Activated T-cell treated with anti-CD3 and anti-CD28 coated beads, Interleukin-2, amount 50 U/mL, for 24 hours (primary cell): ENCODE measurements at regions not wholly inside any gene's neighbourhood (a gene's known extent, or its start where the extent isn't known, plus 50 kb on each side); places are given as distances from the start of the nearest gene placed in this dataset.
A peak's percentile ranks its signal among the peaks of the same experiment; 100 is the strongest.
"Not testable (repeated sequence)": the region's sequence is repeated elsewhere in the genome, so short reads cannot be mapped to it uniquely, and the experiment has no call there.

Experiments used
- DNase-seq: peaks from one replicate; pipeline ENCODE4 v3.0.0-alpha.2; 2020
- H3K27ac Mint-ChIP-seq: 2 replicates; pipeline ENCODE4 v1.8.0; 2020; ENCODE audit warnings: mild to moderate bottlenecking, mixed read lengths
- H3K27me3 Mint-ChIP-seq: 2 replicates; pipeline ENCODE4 v1.8.0; 2020; ENCODE audit warnings: mixed read lengths
- H3K36me3 Mint-ChIP-seq: 2 replicates; pipeline ENCODE4 v1.8.0; 2020; ENCODE audit warnings: low read depth, mixed read lengths
- H3K4me1 Mint-ChIP-seq: 2 replicates; pipeline ENCODE4 v1.8.0; 2020; ENCODE audit warnings: low read depth, mixed read lengths
- H3K4me3 Mint-ChIP-seq: 2 replicates; pipeline ENCODE4 v1.8.0; 2020; ENCODE audit warnings: mild to moderate bottlenecking, moderate library complexity, mixed read lengths
- H3K9me3 Mint-ChIP-seq: 2 replicates; pipeline ENCODE4 v1.8.0; 2020; ENCODE audit warnings: mixed read lengths

DNA sequence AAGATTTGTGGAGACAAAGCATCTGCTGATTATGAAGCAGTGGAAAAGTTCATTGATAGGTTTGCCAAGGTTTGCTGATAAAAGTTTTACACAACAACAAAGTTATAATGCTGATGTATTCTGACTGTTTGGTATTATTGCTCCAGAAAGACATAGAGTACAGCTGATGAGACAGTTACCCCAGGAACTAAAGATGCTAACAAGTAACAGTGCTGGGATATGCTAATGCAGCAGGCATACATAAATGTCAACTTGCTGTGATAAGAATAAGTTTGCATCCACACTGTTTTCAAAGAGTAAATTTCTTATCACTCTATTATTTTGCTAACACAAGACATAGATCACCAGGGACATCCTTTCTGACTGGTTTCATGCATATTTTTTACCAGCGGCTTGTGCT is 1221.3 kb upstream of the CELF4 start:
- no peaks in the 10 kb centered on the region for H3K27me3 Mint-ChIP-seq

DNA sequence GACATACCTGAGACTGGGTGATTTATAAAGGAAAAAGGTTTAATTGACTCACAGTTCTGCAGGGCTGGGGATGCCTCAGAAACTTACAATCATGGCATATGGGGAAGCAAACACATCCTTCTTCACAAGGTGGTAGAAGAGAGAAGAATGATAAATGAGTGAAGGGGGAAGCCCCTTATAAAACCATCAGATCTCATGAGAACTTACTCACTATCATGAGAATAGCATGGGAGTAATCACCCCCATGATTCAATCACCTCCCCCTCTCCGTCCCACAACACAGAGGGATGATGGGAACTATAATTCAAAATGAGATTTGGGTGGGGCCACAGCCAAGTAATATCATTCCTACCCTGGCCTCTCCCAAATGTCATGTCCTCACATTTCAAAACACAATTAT is 1206.0 kb upstream of the CELF4 start:
- H3K36me3 Mint-ChIP-seq, H3K4me3 Mint-ChIP-seq, H3K27me3 Mint-ChIP-seq, DNase-seq, H3K27ac Mint-ChIP-seq, H3K4me1 Mint-ChIP-seq, H3K9me3 Mint-ChIP-seq: not testable (repeated sequence)

More for the DNA sequence above, 1221.3 kb upstream of the CELF4 start:
- Mint-ChIP-seq H3K4me1 (no peaks in the 10 kb centered on the region), H3K9me3 (peaks cover 4% of the 10 kb centered on the region), H3K27ac (no peak overlapping the region), H3K36me3 (no peaks in the 10 kb centered on the region), H3K4me3 (no peak overlapping the region)
- no peak for DNase-seq

DNA sequence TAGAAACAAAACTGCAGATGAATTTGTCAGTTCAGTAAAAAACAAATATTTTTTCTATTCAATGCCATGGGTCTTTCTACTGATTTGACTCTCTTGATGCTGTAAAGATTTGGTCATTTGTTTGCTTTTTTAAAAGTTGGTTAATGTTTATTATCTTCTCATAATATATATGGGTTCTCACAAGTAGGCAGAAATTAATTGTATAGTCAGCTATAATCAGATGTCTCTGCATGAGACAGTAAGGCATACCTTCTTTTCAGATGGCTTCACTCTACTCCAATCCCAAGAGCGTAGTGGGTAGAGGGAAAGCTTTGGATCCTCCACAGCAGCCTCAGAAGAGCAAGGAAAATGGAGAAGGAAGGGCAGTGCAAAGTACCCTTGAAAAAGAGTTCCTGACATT is 1202.9 kb upstream of the CELF4 start:
- H3K36me3 Mint-ChIP-seq, result no peaks in the 10 kb centered on the region
- no peak for DNase-seq
- H3K4me3 Mint-ChIP-seq, result no peak overlapping the region
- peaks cover 18% of the 10 kb centered on the region for H3K9me3 Mint-ChIP-seq
- H3K27ac Mint-ChIP-seq, result no peak overlapping the region
- H3K4me1 Mint-ChIP-seq, result no peaks in the 10 kb centered on the region
- H3K27me3 Mint-ChIP-seq, result no peaks in the 10 kb centered on the region

DNA sequence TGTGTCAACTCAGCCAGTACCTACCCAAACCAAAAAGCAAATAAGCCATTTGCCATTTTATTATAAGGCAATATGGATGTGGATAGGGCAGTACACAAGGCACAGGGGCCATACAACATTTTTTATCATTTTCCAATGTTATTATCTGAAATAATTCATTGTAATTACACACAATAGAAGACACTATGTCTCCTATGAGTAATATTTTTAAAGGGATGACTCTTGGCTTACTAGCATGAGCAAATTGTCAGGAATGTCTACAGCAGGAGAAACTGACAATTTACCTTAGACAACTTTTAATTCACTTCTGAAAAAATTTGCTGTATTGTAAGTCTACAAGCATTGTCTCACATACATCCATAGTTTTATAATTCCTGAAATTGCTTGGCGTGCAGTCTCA is 1193.9 kb upstream of the CELF4 start:
- no peaks in the 10 kb centered on the region for H3K4me1 Mint-ChIP-seq
- no peak for DNase-seq
- no peak overlapping the region for H3K4me3 Mint-ChIP-seq
- H3K9me3 Mint-ChIP-seq, result peaks cover 11% of the 10 kb centered on the region
- no peak overlapping the region for H3K27ac Mint-ChIP-seq
- H3K27me3 Mint-ChIP-seq, result no peaks in the 10 kb centered on the region
- H3K36me3 Mint-ChIP-seq, result no peaks in the 10 kb centered on the region

DNA sequence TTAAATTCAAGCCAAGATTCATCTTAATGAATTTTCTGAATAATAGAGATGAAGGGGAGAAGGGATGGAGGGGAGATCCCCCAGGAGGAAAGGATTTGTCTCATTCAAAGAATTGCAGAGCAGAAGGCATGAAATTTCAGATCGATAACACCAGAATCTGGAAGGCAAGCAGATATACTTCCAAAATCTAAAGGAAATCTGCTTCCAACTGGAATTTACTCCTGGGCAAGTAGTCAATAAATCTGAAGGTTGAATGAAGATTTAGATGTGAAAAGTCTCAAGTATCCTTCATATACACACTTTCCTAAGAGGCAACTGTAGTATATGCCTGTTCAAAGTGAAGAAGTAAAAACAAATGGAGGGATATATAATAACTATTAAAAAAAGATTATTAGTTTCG is 1190.8 kb upstream of the CELF4 start:
- H3K27ac Mint-ChIP-seq, result no peak overlapping the region
- H3K4me3 Mint-ChIP-seq, result no peak overlapping the region
- H3K9me3 Mint-ChIP-seq, result peaks cover 12% of the 10 kb centered on the region
- no peak for DNase-seq
- no peaks in the 10 kb centered on the region for H3K27me3 Mint-ChIP-seq
- H3K4me1 Mint-ChIP-seq, result peaks cover 11% of the 10 kb centered on the region
- H3K36me3 Mint-ChIP-seq, result no peaks in the 10 kb centered on the region

DNA sequence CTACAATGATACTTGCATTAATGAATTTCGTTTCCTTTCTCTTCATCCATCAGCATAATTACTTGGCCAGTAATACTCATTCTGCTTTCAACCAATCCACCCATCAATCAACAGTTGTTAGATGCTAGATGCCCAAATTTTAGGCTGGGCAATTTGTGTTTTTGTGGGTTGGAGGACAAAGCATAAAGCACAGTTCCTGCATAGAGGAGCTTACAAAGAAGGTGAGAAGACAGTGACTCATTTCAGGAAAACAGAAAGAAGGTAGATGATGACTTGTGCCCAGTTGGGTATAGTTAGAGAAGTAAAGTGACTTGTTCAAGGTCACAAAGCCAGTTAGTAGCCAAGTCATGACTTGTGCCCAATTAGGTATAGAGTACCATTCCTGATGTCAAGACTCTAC is 1186.8 kb upstream of the CELF4 start:
- Mint-ChIP-seq H3K4me3 (no peak overlapping the region), H3K27me3 (no peaks in the 10 kb centered on the region), H3K27ac (no peak overlapping the region), H3K36me3 (no peaks in the 10 kb centered on the region), H3K9me3 (peaks cover 10% of the 10 kb centered on the region), H3K4me1 (peaks cover 15% of the 10 kb centered on the region)
- no peak for DNase-seq

DNA sequence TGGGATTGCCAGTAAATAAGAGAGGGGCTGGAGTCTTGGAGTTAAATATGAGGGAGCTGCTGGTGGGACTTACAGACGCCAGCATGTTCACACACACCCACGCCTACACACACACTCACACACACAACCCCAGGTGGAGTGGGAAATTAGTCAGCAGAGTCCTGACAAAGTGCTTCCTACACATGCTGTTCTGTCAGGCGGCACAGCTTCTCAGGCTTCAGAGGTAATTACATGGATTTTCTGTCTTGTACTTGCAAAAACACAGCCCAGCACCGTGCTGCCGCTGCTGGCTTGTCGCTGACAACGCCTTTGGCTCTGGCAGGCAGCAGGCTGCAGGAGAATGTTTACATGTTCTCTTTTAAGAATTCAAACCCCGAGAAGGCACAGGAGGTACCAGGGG is 1186.3 kb upstream of the CELF4 start:
- no peak overlapping the region for H3K27ac Mint-ChIP-seq
- peaks cover 10% of the 10 kb centered on the region for H3K9me3 Mint-ChIP-seq
- DNase-seq, result no peak
- H3K36me3 Mint-ChIP-seq, result no peaks in the 10 kb centered on the region
- H3K4me1 Mint-ChIP-seq, result peaks cover 15% of the 10 kb centered on the region
- H3K4me3 Mint-ChIP-seq, result no peak overlapping the region
- no peaks in the 10 kb centered on the region for H3K27me3 Mint-ChIP-seq

DNA sequence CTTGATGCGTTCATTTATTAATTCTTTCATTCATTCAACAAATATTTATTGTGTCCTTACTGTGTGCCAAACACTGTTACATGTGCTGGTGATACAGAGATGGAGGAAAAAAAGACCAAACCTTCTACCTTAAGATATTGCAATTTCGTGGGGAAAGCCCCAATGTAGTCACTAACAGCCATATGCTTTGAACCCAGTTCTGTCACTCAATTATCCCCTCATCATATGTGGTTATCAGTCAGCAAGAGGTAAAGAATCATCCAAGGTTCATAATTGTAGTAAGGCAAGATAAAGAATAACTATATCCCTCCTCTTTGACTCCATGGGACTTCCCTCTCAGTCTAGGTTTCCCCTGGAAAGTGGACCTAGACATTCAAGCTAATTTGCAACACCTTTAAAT is 1185.6 kb upstream of the CELF4 start:
- no peaks in the 10 kb centered on the region for H3K36me3 Mint-ChIP-seq
- peaks cover 10% of the 10 kb centered on the region for H3K9me3 Mint-ChIP-seq
- no peak overlapping the region for H3K4me3 Mint-ChIP-seq
- H3K4me1 Mint-ChIP-seq, result peaks cover 15% of the 10 kb centered on the region
- no peak for DNase-seq
- H3K27ac Mint-ChIP-seq, result no peak overlapping the region
- no peaks in the 10 kb centered on the region for H3K27me3 Mint-ChIP-seq

DNA sequence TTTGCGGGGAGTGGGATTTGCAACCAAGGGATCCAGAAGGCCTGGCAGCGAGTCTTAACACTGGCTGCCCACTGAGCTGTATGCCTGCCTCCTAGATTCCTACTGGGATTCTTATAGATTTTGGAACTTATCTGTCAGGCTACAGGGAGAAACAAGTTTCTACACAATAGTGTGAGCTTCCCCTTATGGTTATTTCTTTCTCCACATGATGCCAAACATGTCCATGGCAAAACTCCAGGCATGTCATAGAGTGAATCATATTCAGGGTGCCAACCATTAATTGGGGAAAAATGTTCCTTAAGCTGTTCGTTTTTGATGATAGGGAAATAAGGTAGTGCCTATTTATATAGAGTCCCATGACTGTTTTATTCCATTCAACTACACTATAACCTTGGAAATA is 1185.2 kb upstream of the CELF4 start:
- peaks cover 10% of the 10 kb centered on the region for H3K9me3 Mint-ChIP-seq
- H3K4me3 Mint-ChIP-seq, result no peak overlapping the region
- no peaks in the 10 kb centered on the region for H3K27me3 Mint-ChIP-seq
- no peak overlapping the region for H3K27ac Mint-ChIP-seq
- peaks cover 15% of the 10 kb centered on the region for H3K4me1 Mint-ChIP-seq
- H3K36me3 Mint-ChIP-seq, result no peaks in the 10 kb centered on the region
- no peak for DNase-seq

DNA sequence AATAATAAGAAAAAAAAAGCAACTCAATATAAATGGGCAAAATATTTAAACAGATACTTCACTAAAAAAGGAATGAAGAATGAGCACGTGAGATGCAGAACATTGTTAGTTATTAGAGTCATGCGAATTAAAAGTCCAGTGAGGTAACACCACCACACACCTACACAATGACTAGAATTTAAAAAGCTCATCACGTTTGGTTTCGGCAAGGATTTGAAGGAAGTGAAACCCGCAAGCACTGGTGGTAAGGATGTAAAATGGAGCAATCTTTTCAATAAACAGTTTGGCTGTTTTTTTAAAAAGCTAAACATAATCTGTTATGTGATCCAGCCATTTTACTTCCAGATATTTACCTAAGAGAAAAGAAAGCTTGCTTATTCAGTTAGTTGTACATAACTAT is 1181.6 kb upstream of the CELF4 start:
- H3K27me3 Mint-ChIP-seq, result no peaks in the 10 kb centered on the region
- H3K4me1 Mint-ChIP-seq, result peaks cover 9% of the 10 kb centered on the region
- no peak overlapping the region for H3K27ac Mint-ChIP-seq
- DNase-seq, result no peak
- H3K36me3 Mint-ChIP-seq, result no peaks in the 10 kb centered on the region
- H3K9me3 Mint-ChIP-seq, result peaks cover 3% of the 10 kb centered on the region
- H3K4me3 Mint-ChIP-seq, result no peak overlapping the region

DNA sequence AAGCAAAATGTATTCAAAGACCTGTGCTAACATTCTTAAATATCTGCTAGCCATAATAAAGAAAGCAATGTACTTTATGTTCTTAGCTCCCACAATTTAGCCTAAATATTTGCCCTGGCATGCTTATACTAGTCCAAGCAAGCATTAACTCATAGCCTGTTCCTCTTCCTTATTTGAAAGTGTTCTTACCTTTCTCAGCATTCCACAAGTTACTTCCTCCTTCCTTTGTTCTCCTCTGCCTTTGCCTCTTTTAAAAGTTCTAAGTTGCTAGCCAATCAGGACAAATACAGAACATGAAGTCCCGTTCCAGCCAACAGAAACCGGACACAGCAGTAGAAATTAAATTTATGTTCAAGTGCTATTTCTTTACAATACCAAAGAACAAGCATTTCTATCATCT is 1154.6 kb upstream of the CELF4 start:
- H3K4me1 Mint-ChIP-seq, H3K27me3 Mint-ChIP-seq: not testable (repeated sequence)

DNA sequence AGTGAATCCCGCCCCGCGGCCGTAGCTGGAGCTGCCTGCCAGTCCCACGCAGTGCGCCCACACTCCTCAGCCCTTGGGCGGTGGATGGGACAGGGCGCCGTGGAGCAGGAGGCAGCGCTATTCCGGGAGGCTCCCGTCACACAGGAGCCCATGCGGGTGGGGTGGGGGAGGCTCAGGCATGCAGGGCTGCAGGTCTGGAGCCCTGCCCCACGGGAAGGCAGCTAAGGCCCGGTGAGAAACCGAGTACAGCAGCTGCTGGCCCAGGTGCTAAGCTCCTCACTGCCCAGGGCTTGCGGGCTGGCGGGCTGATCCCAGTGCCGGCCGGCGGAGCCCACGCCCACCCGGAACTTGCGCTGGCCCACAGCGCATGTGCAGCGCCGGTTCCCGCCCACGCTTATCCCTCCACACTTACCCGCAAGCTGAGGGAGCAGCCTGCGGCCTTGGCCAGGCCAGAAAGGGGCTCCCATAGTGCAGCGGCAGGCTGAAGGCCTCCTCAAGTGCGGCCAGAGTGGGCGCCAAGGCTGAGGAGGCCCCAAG is 1152.8 kb upstream of the CELF4 start:
- H3K27ac Mint-ChIP-seq, result no peak overlapping the region
- no peak overlapping the region for H3K4me3 Mint-ChIP-seq
- no peaks in the 10 kb centered on the region for H3K27me3 Mint-ChIP-seq
- DNase-seq, result no peak
- H3K36me3 Mint-ChIP-seq, result no peaks in the 10 kb centered on the region
- no peaks in the 10 kb centered on the region for H3K4me1 Mint-ChIP-seq
- peaks cover 14% of the 10 kb centered on the region for H3K9me3 Mint-ChIP-seq

More for the DNA sequence above, 1154.6 kb upstream of the CELF4 start:
- H3K4me3 Mint-ChIP-seq, DNase-seq, H3K27ac Mint-ChIP-seq, H3K36me3 Mint-ChIP-seq: not testable (repeated sequence)
- H3K9me3 Mint-ChIP-seq, result peaks cover 14% of the 10 kb centered on the region

DNA sequence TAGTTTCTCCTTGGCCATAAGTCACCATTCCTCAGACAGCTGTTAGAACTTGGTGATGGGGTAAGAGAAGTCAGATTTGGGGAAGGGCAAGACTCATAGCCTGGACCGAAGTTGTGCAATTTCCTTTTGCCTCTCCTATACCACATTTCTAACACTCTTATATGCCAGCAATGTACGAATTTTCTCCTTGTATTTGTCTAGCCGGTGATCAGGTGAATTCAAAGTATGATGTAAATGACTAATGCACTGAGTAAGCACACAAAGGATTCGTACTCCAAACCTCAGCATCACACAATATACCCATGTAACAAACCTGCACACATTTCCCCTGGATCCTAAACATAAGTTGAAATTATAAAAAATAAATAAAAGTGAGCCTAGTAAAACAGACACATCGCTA is 1143.5 kb upstream of the CELF4 start:
- no peaks in the 10 kb centered on the region for H3K4me1 Mint-ChIP-seq
- H3K36me3 Mint-ChIP-seq, result no peaks in the 10 kb centered on the region
- no peak overlapping the region for H3K4me3 Mint-ChIP-seq
- H3K27ac Mint-ChIP-seq, result no peak overlapping the region
- DNase-seq, result no peak
- peaks cover 3% of the 10 kb centered on the region for H3K9me3 Mint-ChIP-seq
- no peaks in the 10 kb centered on the region for H3K27me3 Mint-ChIP-seq

DNA sequence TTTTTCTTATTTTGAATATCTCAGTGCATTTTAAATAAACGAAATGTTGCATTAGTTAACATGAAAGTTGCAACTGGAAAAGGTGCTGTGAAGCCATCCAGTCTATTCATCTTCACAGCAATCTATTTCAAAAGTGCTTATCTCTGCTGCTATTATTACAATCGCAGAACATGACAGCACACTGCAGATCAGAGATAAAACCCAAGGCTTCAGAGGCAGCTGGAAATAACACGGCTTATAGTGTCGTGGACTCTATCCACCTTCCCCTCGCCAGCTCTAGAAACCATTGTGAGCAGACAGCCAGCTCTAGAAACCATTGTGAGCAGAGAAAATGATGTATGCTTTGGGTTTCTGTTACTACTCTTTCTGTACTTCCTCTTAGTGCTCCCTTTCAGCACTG is 1140.8 kb upstream of the CELF4 start:
- Mint-ChIP-seq H3K27ac (no peak overlapping the region), H3K4me1 (no peaks in the 10 kb centered on the region), H3K4me3 (no peak overlapping the region), H3K36me3 (no peaks in the 10 kb centered on the region), H3K9me3 (peaks cover 6% of the 10 kb centered on the region), H3K27me3 (no peaks in the 10 kb centered on the region)
- DNase-seq, result no peak

DNA sequence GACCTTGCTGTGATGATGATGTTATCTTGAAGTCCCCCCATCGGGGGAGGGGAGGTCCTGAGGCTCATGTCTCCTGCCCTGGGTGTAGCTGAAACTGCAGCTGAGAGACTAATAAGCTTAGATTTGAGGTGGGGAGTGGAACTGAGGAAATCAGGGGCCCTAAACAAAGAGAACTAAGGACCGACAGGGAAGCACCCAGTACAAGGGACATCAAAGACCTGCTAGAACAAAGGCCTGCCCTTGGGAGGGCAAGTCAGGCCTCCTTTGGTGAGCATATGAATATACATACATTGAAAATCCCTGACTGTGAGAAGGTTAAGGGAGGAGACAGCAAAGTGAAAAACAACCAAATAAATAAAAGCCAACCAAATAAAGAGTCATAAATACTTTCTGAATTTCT is 1132.5 kb upstream of the CELF4 start:
- Mint-ChIP-seq H3K27ac (no peak overlapping the region), H3K9me3 (peaks cover 4% of the 10 kb centered on the region), H3K4me3 (no peak overlapping the region), H3K36me3 (no peaks in the 10 kb centered on the region), H3K27me3 (no peaks in the 10 kb centered on the region), H3K4me1 (peaks cover 7% of the 10 kb centered on the region)
- DNase-seq, result no peak

DNA sequence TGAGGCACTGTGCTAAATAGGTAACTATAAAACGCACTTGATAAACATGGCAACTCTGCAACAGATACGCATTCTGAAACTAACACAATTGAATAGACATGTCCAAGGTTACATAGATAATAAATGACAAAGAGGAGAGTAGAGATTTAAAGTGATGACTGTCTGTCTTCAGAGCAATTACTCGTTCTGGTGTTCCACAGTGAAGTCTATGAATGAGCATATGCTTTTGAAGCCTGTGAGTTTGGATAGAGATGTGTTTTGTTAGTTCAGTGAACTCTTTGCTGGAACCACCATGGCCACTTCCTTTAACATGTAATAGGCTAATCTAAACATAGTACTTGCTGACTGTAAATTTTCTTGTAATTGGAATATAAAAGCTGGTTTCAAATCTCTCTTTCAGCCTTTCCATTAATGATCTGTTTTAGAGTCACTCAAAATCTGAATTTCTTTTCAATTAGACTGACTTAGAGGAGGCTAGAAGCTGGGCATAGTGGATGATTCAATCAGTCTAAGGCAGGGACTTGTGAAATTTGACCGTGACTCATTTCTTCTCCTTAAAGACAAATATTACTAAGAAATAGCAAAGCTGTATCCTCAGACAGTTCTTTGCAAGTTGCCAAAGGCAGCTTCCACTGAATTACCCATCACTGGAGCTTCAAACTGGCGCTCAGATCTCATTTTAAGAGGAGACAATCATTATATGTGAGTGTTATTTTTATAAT is 1130.1 kb upstream of the CELF4 start:
- Mint-ChIP-seq H3K36me3 (no peaks in the 10 kb centered on the region), H3K4me1 (peaks cover 10% of the 10 kb centered on the region), H3K4me3 (no peak overlapping the region), H3K27ac (peak overlapping the region; percentile 75), H3K27me3 (no peaks in the 10 kb centered on the region), H3K9me3 (peaks cover 8% of the 10 kb centered on the region)
- DNase-seq, result no peak
